Left lung (tissue), 4 donors: ENCODE measurements at regions not wholly inside any gene's neighbourhood (a gene's known extent, or its start where the extent isn't known, plus 50 kb on each side); places are given as distances from the start of the nearest gene placed in this dataset.

Source experiments
- ATAC-seq: fragments of 200-7000 bp; cut with Tn5 transposase; one replicate; pipeline ENCODE4 v1.9.1; 2020; ENCODE audit warnings: moderate library complexity
- DNase-seq, 4 donors: peaks; one replicate each; pipeline ENCODE4 v3.0.0-alpha.2; 2013 to 2020
- H3K27ac ChIP-seq, 2 donors: fragments of 200-600 bp; sonication (generic) in 1 of 2; one replicate each; pipeline versions ENCODE4 v1.5.0 to v1.8.0; 2020 to 2021
- H3K27me3 ChIP-seq, 2 donors: fragments of 200-600 bp; sonication (generic) in 1 of 2; one replicate each; pipeline versions ENCODE4 v1.5.0 to v1.8.0; 2020 to 2021
- H3K36me3 ChIP-seq, 2 donors: fragments of 200-600 bp; sonication (generic) in 1 of 2; one replicate each; pipeline versions ENCODE4 v1.5.0 to v1.8.0; 2020 to 2021
- H3K4me1 ChIP-seq, 2 donors: fragments of 200-600 bp; one replicate each; pipeline ENCODE4 v1.8.0; 2021
- H3K4me3 ChIP-seq, 2 donors: fragments of 200-600 bp; sonication (generic) in 1 of 2; one replicate each; pipeline versions ENCODE4 v1.5.0 to v1.8.0; 2020 to 2021; ENCODE audit warnings: mild to moderate bottlenecking in 1 of 2
- H3K9me3 ChIP-seq, 2 donors: fragments of 200-600 bp; sonication (generic) in 1 of 2; one replicate each; pipeline versions ENCODE4 v1.5.0 to v1.8.0; 2020 to 2021
- intact Hi-C, 2 donors: fragments of 100-400 bp; cut with DNase I; formaldehyde crosslinking; loops; one replicate each; pipeline versions ENCODE4 v1.11.2 to v1.14.2; 2022
- TF ChIP-seq, protein P1 (sequence below), 2 donors: fragments of 200-600 bp; sonication (generic) in 1 of 2; IDR thresholded peaks; one replicate each; pipeline versions ENCODE4 v1.5.0 to v1.8.0; 2021; ENCODE audit warnings: antibody characterized with exemption in 2 of 2
- donor health status: DM: no; HTN: yes; CAD: no.
- donor health status: DM: no; HTN: no; CAD: no.

DNA sequence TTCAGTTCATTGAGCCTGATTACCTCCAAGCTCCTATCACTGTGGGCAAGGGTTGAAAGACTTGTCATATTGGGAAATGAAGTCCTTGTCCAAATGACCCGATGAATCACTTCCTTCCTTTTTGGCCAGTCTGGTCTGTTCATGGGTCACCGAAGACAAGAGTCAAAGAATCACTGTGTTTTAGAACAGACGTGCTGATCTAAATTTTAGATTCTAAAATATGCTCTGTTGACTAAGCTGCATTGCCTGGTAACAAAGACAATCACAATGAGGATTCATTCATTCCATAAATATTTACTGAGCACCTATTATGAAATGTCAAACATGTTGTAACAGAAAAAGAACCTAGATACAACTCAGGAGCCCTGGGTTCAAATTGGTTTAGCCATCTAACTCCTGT lies 99.4 kb upstream of the RND3 start:
- H3K9me3 ChIP-seq: no peaks in the 10 kb centered on the region
- TF ChIP-seq, protein P1, sequence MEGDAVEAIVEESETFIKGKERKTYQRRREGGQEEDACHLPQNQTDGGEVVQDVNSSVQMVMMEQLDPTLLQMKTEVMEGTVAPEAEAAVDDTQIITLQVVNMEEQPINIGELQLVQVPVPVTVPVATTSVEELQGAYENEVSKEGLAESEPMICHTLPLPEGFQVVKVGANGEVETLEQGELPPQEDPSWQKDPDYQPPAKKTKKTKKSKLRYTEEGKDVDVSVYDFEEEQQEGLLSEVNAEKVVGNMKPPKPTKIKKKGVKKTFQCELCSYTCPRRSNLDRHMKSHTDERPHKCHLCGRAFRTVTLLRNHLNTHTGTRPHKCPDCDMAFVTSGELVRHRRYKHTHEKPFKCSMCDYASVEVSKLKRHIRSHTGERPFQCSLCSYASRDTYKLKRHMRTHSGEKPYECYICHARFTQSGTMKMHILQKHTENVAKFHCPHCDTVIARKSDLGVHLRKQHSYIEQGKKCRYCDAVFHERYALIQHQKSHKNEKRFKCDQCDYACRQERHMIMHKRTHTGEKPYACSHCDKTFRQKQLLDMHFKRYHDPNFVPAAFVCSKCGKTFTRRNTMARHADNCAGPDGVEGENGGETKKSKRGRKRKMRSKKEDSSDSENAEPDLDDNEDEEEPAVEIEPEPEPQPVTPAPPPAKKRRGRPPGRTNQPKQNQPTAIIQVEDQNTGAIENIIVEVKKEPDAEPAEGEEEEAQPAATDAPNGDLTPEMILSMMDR (IDR thresholded peaks at IDR 0.05): no peak
- no peak overlapping the region for H3K4me3 ChIP-seq
- intact Hi-C loops: no loop called here
- H3K36me3 ChIP-seq: no peaks in the 10 kb centered on the region
- H3K27me3 ChIP-seq: no peaks in the 10 kb centered on the region
- H3K4me1 ChIP-seq: no peaks in the 10 kb centered on the region
- no peak overlapping the region for H3K27ac ChIP-seq
- DNase-seq (no peak), ATAC-seq (peak; percentile 19)

DNA sequence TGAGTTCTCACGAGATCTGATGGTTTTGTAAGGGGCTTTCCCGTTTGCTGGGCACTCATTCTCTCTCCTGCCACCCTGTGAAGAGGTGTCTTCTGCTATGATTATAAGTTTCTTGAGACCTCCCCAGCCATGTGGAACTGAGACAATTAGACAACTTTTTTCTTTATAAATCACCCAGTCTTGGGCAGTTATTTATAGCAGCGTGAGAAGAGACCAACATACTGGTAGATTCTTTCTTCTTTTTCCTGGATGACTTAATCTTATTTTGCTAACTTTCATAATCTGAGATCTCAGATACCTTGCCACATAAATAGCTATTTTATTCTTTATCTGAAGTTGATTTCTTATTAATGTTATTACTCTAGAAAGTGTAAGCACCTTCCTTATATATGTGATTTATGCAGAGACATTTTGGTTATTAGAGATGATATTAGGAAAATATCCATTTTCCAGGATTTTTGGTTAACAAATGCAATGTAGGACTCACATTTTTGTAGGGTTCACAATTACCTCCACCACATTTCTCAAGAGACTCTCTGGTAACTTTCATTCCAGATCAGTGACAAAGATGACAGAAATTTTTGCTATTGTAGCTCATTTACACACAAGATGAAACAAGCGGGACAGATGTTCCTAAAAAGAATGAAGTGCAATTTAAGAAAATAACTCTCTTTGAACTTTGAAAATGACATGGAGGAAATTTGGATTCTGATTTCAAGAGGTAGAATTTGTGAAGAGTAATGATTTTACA lies 97.9 kb upstream of the RND3 start:
- DNase-seq (no peak), ATAC-seq (no peak)
- H3K4me3 ChIP-seq: no peak overlapping the region
- intact Hi-C loops: no loop called here
- H3K36me3 ChIP-seq: no peaks in the 10 kb centered on the region
- H3K27me3 ChIP-seq: no peaks in the 10 kb centered on the region
- H3K4me1 ChIP-seq: no peaks in the 10 kb centered on the region
- TF ChIP-seq, protein P1 (IDR thresholded peaks at IDR 0.05): no peak
- H3K9me3 ChIP-seq: no peaks in the 10 kb centered on the region
- H3K27ac ChIP-seq: no peak overlapping the region

DNA sequence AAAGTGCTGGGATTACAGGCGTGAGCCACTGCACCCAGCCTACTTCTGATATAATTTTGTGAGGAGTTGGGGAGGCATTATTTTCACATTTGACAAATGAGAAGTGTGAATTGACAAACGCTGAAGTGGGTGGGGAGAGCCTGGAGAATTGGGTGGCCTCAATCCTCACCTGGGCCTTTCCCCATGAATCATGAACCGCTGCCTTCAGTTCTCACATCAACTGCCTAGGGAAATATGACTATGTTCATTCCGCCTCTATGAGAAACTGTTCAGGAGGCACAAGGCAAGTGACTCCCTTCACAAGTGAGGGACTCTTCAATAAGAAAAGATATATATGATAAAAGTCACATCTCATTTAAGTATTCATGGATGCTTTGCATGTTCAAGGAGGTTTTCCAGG lies 96.6 kb upstream of the RND3 start:
- peaks cover 0 to 8% of the 10 kb centered on the region in 2 donors for H3K9me3 ChIP-seq
- H3K4me3 ChIP-seq: no peak overlapping the region
- no peaks in the 10 kb centered on the region for H3K27me3 ChIP-seq
- no peaks in the 10 kb centered on the region for H3K36me3 ChIP-seq
- ATAC-seq: no peak
- DNase-seq: no peak
- TF ChIP-seq, protein P1 (IDR thresholded peaks at IDR 0.05): no peak
- intact Hi-C loops: no loop called here
- H3K27ac ChIP-seq: no peak overlapping the region
- no peaks in the 10 kb centered on the region for H3K4me1 ChIP-seq

DNA sequence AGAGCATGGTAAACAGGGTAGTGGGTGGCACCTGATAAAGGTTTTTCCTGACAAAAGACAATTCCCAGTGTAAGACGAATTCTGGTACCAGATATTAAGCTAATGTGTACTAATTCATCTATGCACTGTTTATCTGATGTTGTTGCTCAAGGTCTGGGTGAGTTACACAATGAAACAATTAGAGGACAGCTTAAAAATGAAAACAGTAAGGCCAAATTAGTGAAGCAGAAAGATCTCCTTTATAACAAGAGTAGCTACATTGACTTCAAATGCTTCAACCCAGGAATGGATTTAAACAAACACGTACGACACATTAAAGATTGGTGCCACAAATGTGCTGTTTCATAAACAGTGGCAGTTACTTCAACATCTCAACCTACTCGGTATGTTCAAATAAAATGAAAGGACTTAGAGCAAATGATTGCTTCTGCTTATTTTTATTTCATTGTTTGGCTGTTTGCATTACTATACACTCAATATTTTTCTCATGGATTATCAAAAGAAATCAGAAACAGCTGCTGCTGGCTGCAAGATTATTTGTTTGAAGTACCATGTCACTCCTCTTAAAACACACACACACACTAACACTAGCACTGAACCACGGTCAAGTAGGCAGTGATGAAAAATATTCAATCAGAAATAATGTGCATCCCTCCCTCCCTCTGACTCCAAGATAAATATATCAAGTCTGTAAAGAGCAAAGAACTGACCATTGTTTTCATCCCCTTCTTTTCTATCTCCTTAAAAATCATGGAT lies 94.4 kb upstream of the RND3 start:
- DNase-seq (no peak), ATAC-seq (no peak)
- intact Hi-C loops: no loop called here
- H3K9me3 ChIP-seq: peaks cover 0 to 26% of the 10 kb centered on the region in 2 donors
- no peaks in the 10 kb centered on the region for H3K4me1 ChIP-seq
- no peaks in the 10 kb centered on the region for H3K27me3 ChIP-seq
- H3K27ac ChIP-seq: no peak overlapping the region
- H3K36me3 ChIP-seq: no peaks in the 10 kb centered on the region
- H3K4me3 ChIP-seq: no peak overlapping the region
- TF ChIP-seq, protein P1 (IDR thresholded peaks at IDR 0.05): no peak

DNA sequence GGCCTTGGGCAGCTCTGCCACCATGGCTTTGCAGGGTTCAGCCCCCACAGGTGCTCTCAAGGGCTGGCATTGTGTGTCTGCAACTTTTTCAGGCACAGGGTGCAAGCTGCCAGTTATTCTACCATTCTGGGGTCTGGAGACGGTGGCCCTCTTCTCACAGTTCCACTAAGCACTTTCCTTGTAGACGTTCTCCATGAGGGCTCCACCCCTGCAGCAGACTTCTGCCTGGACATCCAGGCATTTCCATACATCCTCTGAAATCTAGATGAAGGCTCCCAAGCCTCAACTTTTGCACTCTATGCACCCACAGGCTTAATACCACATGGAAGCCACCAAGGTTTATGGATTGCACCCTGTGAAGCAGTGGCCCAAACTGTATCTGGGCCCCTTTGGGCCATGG lies 91.0 kb upstream of the RND3 start:
- H3K9me3 ChIP-seq: peaks cover 0 to 26% of the 10 kb centered on the region in 2 donors
- no peaks in the 10 kb centered on the region for H3K27me3 ChIP-seq
- ATAC-seq (no peak), DNase-seq (no peak)
- TF ChIP-seq, protein P1 (IDR thresholded peaks at IDR 0.05): no peak
- no peak overlapping the region for H3K27ac ChIP-seq
- no peak overlapping the region for H3K4me3 ChIP-seq
- intact Hi-C loops: no loop called here
- H3K36me3 ChIP-seq: no peaks in the 10 kb centered on the region
- no peaks in the 10 kb centered on the region for H3K4me1 ChIP-seq
